H9 (cell line): ENCODE measurements at regions not wholly inside any gene's neighbourhood (a gene's known extent, or its start where the extent isn't known, plus 50 kb on each side); places are given as distances from the start of the nearest gene placed in this dataset.

Source experiments
- DNase-seq: peaks from one replicate; pipeline ENCODE4 v3.0.0-alpha.2; 2017
- H2AFZ ChIP-seq: one replicate; pipeline ENCODE4 v1.6.1; 2013; ENCODE audit warnings: mild to moderate bottlenecking, low read length, control low read depth, moderate library complexity
- H2AK5ac ChIP-seq: 2 replicates; pipeline ENCODE4 v1.6.1; 2013; ENCODE audit warnings: low read length, control low read depth, mixed read lengths; ENCODE audit not compliant: insufficient read length
- H2BK120ac ChIP-seq: one replicate; pipeline ENCODE4 v1.6.1; 2013; ENCODE audit warnings: low read depth, mild to moderate bottlenecking, low read length, control low read depth, inconsistent platforms; ENCODE audit not compliant: poor library complexity, severe bottlenecking
- H2BK12ac ChIP-seq: 2 replicates; pipeline ENCODE4 v1.6.1; 2013; ENCODE audit warnings: low read length, control low read depth, mixed read lengths, low read depth; ENCODE audit not compliant: insufficient read length
- H2BK15ac ChIP-seq: 2 replicates; pipeline ENCODE4 v1.6.1; 2013; ENCODE audit warnings: low read depth, low read length, control low read depth
- H2BK20ac ChIP-seq: one replicate; pipeline ENCODE4 v1.6.1; 2013; ENCODE audit warnings: low read depth, mild to moderate bottlenecking, low read length, control low read depth, inconsistent platforms; ENCODE audit not compliant: poor library complexity, severe bottlenecking
- H2BK5ac ChIP-seq: 2 replicates; pipeline ENCODE4 v1.6.1; 2013; ENCODE audit warnings: low read length, control low read depth, mixed read lengths; ENCODE audit not compliant: insufficient read length
- H3K14ac ChIP-seq: 2 replicates; pipeline ENCODE4 v1.6.1; 2013; ENCODE audit warnings: low read length, control low read depth; ENCODE audit not compliant: insufficient read depth
- H3K18ac ChIP-seq: 2 replicates; pipeline ENCODE4 v1.6.1; 2013; ENCODE audit warnings: low read depth, mild to moderate bottlenecking, mixed read lengths, low read length, control low read depth; ENCODE audit not compliant: insufficient read length
- H3K23ac ChIP-seq: 2 replicates; pipeline ENCODE4 v1.6.1; 2013; ENCODE audit warnings: low read length, control low read depth, mixed read lengths, low read depth; ENCODE audit not compliant: insufficient read length
- H3K23me2 ChIP-seq: 2 replicates; pipeline ENCODE4 v1.6.1; 2013; ENCODE audit warnings: low read depth, mild to moderate bottlenecking, mixed read lengths, low read length, control low read depth; ENCODE audit not compliant: insufficient read length, poor library complexity, severe bottlenecking
- H3K27ac ChIP-seq: 2 replicates; pipeline ENCODE4 v1.5.1; 2013; ENCODE audit warnings: low read length, control low read depth, mixed read lengths, low read depth; ENCODE audit not compliant: insufficient read length
- H3K27me3 ChIP-seq: 2 replicates; pipeline ENCODE4 v1.6.1; 2013; ENCODE audit warnings: low read length, control low read depth, inconsistent platforms; ENCODE audit not compliant: insufficient read depth
- H3K4ac ChIP-seq: 2 replicates; pipeline ENCODE4 v1.6.1; 2013; ENCODE audit warnings: low read depth, mild to moderate bottlenecking, control low read depth, inconsistent platforms, low read length, moderate library complexity
- H3K4me1 ChIP-seq: 2 replicates; pipeline ENCODE4 v1.6.1; 2013; ENCODE audit warnings: low read length, control low read depth, inconsistent platforms; ENCODE audit not compliant: insufficient read depth
- H3K4me2 ChIP-seq: 2 replicates; pipeline ENCODE4 v1.6.1; 2013; ENCODE audit warnings: low read length, control low read depth, mixed read lengths; ENCODE audit not compliant: insufficient read length, insufficient read depth
- H3K56ac ChIP-seq: 2 replicates; pipeline ENCODE4 v1.6.1; 2013; ENCODE audit warnings: low read depth, mild to moderate bottlenecking, mixed read lengths, low read length, control low read depth; ENCODE audit not compliant: insufficient read length
- H3K79me1 ChIP-seq: 2 replicates; pipeline ENCODE4 v1.6.1; 2013; ENCODE audit warnings: low read depth, mild to moderate bottlenecking, moderate library complexity, low read length, control low read depth, inconsistent platforms; ENCODE audit not compliant: insufficient read depth, poor library complexity, severe bottlenecking
- H3K79me2 ChIP-seq: 2 replicates; pipeline ENCODE4 v1.6.1; 2013; ENCODE audit warnings: low read length, control low read depth, inconsistent platforms; ENCODE audit not compliant: insufficient read depth
- H3K9ac ChIP-seq: 2 replicates; pipeline ENCODE4 v1.6.1; 2013; ENCODE audit warnings: low read length, control low read depth, mixed read lengths; ENCODE audit not compliant: insufficient read length; ENCODE audit errors: extremely low read depth
- H3K9me3 ChIP-seq: one replicate; pipeline ENCODE4 v1.6.1; 2013; ENCODE audit warnings: low read depth, low read length, inconsistent platforms; ENCODE audit not compliant: control insufficient read depth
- H3T11ph ChIP-seq: one replicate; pipeline ENCODE4 v1.6.1; 2013; ENCODE audit warnings: mild to moderate bottlenecking, low read length, control low read depth, inconsistent platforms
- H4K20me1 ChIP-seq: one replicate; pipeline ENCODE4 v1.6.1; 2013; ENCODE audit not compliant: control insufficient read depth, insufficient read length, insufficient read depth
- H4K5ac ChIP-seq: 2 replicates; pipeline ENCODE4 v1.6.1; 2013; ENCODE audit warnings: low read depth, mild to moderate bottlenecking, mixed read lengths, low read length, control low read depth; ENCODE audit not compliant: insufficient read length
- H4K8ac ChIP-seq: replicated peaks from 2 replicates; pipeline ENCODE4 v1.6.1; 2013; ENCODE audit warnings: low read length, control low read depth, mixed read lengths, low read depth; ENCODE audit not compliant: insufficient read length
- H4K91ac ChIP-seq: 2 replicates; pipeline ENCODE4 v1.6.1; 2013; ENCODE audit warnings: low read depth, mild to moderate bottlenecking, moderate library complexity, mixed read lengths, low read length, control low read depth; ENCODE audit not compliant: insufficient read length
- H3K27ac Mint-ChIP-seq, 3 experiments: 2 replicates in 2 of 3; 3 replicates in 1 of 3; pipeline ENCODE4 v1.8.0; 2020 to 2021; ENCODE audit warnings: mixed read lengths in 3 of 3, mild to moderate bottlenecking in 1 of 3, moderate library complexity in 1 of 3
- H3K27me3 Mint-ChIP-seq: 2 replicates; pipeline ENCODE4 v1.8.0; 2021; ENCODE audit warnings: low read depth, mild to moderate bottlenecking, moderate library complexity, mixed read lengths
- H3K36me3 Mint-ChIP-seq, 3 experiments: 2 replicates in 2 of 3; 3 replicates in 1 of 3; pipeline ENCODE4 v1.8.0; 2020 to 2021; ENCODE audit warnings: low read depth in 3 of 3, mixed read lengths in 3 of 3; ENCODE audit not compliant: insufficient read depth in 1 of 3
- H3K4me1 Mint-ChIP-seq, 2 experiments: 2 replicates each; pipeline ENCODE4 v1.8.0; 2020; ENCODE audit warnings: mixed read lengths in 2 of 2
- H3K4me3 Mint-ChIP-seq, 2 experiments: 2 replicates in 1 of 2; 3 replicates in 1 of 2; pipeline ENCODE4 v1.8.0; 2020 to 2021; ENCODE audit warnings: mild to moderate bottlenecking in 2 of 2, mixed read lengths in 2 of 2, moderate library complexity in 1 of 2
- H3K9me3 Mint-ChIP-seq, 2 experiments: 2 replicates in 1 of 2; 3 replicates in 1 of 2; pipeline ENCODE4 v1.8.0; 2020; ENCODE audit warnings: mild to moderate bottlenecking in 2 of 2, mixed read lengths in 2 of 2, moderate library complexity in 1 of 2
- CTCF ChIP-seq: fragments of 200-600 bp; sonication (generic); conservative IDR thresholded peaks from 3 replicates; pipeline ENCODE4 v1.8.0; 2021; ENCODE audit warnings: antibody characterized with exemption, mild to moderate bottlenecking
- WGBS: extraction: QIAGEN DNeasy Blood & Tissue Kit; methylation state at CpG from one replicate; pipeline ENCODE4 v1.1.7; 2013; ENCODE audit warnings: missing lambda C conversion rate, low lambda C conversion rate, mixed read lengths; ENCODE audit not compliant: insufficient read length; ENCODE audit errors: extremely low coverage; 5-methylcytosine and 5-hydroxymethylcytosine counted together

GRCh38 chr3:168327856-168328255 lies 232.1 kb upstream of the GOLIM4 start:
- Mint-ChIP-seq H3K27ac (no peak overlapping the region; a peak in 1 of 7 replicates), H3K27me3 (no peaks in the 10 kb centered on the region), H3K4me1 (peaks cover 7 to 11% of the 10 kb centered on the region in 2 experiments), H3K36me3 (no peaks in the 10 kb centered on the region), H3K4me3 (no peak overlapping the region), H3K9me3 (no peaks in the 10 kb centered on the region)
- Histone ChIP-seq H3K23ac (no peak overlapping the region), H2BK120ac (no peak overlapping the region), H3K4ac (no peak overlapping the region), H2AK5ac (no peak overlapping the region), H3T11ph (no peak overlapping the region), H4K20me1 (no peaks in the 10 kb centered on the region), H3K23me2 (no peaks in the 10 kb centered on the region), H3K56ac (no peak overlapping the region), H2AFZ (no peak overlapping the region), H4K5ac (no peak overlapping the region), H3K27ac (no peak overlapping the region), H3K9ac (no peak overlapping the region), H4K91ac (no peak overlapping the region), H3K79me2 (no peaks in the 10 kb centered on the region), H3K79me1 (no peaks in the 10 kb centered on the region), H3K18ac (no peak overlapping the region), H3K4me1 (no peaks in the 10 kb centered on the region; the same call in 1 of the 2 replicates), H4K8ac (no peak overlapping the region), H2BK5ac (no peak overlapping the region), H2BK20ac (no peak overlapping the region), H3K14ac (no peak overlapping the region), H2BK12ac (no peak overlapping the region), H3K9me3 (no peaks in the 10 kb centered on the region), H3K27me3 (no peaks in the 10 kb centered on the region), H3K4me2 (no peak overlapping the region), H2BK15ac (no peak overlapping the region)
- DNase-seq: no peak
- TF ChIP-seq CTCF: no peak
- WGBS: no CpG with 5 or more reads among the region's 1 CpG
